Nucleus accumbens (tissue), 56 donors: ENCODE measurements at regions not wholly inside any gene's neighbourhood (a gene's known extent, or its start where the extent isn't known, plus 50 kb on each side); places are given as distances from the start of the nearest gene placed in this dataset.

Source experiments
- DNase-seq, 56 donors: peaks; one replicate each; lab custom pipeline; 2025; lab: John Stamatoyannopoulos, UW

GRCh38 chr12:68447797-68448260, 115.7 kb upstream of the MDM1 start:
- DNase-seq: no peak

GRCh38 chr12:68449196-68449595, 117.0 kb upstream of the MDM1 start:
- DNase-seq: no peak

DNA sequence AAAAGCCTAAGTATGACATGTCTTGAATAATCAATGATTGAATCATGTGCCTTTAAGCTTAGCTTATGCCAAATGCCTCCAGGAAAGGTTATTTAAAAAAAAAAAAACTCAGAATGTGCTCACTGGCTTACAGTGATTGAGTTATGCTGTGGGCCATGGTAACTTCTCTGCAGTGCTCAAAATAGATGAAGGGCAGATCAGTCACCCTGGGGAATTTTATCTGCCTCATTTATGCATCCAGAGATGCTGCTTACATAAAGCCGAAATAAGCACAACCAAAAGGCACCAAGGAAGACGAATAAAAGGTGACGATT, 118.7 kb upstream of the MDM1 start:
- no peak for DNase-seq

DNA sequence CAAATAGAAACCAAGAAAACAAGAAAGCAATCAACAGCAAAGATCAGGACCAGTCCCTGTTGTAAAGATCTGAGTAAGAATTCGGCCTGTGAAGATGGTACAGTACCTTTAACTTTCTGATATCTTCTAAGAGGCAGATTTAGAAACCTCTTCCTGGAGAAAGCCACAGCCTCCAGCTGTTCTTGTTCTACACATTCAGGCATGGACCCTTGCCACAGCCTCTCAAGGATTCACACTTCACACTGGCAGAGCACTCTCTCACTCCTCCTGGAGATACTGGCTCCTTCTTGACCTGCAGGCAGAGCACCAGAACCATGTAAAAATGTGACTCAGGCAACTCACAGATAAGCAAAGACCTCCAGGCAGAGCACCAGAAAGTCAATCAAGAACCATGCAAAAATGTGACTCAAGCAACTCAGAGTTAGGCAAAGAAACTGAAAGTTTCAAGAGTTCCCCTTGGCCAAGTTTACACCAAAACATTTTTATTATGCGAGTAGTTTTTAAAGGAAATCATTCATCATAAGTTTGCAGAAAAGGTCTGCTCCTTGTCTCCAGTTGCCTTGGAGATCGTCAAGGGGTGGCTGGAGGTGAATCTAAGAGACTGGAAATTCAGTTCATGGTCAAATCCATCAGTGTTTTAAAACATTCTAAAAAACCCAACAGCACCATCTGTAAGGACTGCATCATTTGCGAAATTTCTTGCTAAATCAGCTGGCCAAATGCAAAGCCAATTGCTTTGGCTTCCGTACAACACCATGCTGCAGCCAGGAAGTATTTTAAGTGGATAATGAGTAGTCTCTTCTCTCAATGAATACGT, 119.3 kb upstream of the MDM1 start:
- DNase-seq: peak in 3 of 56 donors; percentile 1 to 4 (median 1)

- DNase-seq: no peak
These were observed 120.0 kb upstream of the MDM1 start for GRCh38 chr12:68452078-68452715.

- DNase-seq: no peak
These were observed 121.1 kb upstream of the MDM1 start for GRCh38 chr12:68453278-68453677.

- no peak for DNase-seq
These were observed 121.7 kb upstream of the MDM1 start for GRCh38 chr12:68453876-68454275.

GRCh38 chr12:68454892-68455291, 122.7 kb upstream of the MDM1 start:
- DNase-seq: no peak

DNA sequence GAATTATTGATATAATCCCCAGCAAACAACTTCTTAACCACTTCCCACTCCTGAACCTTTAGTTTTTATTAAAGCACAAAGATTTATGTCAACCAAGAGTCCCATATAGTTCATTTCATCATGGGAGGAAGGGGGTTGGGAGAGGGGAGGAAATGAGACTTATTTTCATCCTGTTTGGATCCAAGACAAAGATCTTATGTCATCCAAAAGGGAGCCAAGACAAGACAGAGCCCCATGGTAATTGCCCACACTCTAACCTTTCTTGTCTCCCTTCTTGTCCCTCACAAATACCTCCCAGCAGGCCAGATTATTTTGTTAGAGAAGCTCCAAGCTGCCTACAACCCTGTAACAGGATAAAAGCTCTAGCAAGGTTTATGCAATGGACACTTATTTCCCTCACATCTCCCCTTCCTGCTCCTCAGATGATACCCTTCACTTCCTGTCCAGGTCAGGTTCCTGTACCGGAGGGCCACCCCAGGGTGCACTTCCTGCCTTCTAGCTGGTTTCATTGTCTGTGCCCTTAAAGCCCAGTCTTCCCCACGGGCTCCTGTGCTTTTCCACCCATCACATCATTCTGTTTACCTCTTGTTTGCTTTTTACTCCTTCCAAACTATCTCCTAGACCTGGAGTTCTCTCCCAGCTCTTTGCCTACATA, 123.7 kb upstream of the MDM1 start:
- DNase-seq: no peak

DNA sequence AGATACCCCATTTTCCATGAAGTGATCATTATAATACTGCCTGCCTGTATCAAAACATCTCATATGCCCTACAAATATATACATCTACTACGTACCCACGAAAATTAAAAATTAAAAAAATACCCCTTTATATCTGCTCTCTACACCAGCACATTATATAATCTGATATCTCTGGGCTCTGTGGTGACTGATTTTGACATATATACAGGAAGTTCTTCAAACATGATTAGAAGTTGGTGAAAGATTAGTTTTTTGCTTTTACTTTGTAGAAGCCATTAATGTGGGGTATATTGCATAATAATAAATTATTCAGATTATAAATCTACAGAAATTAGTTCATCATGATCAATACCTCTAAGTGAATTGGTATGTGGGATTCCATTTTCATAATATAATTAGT, 126.7 kb upstream of the MDM1 start:
- DNase-seq: no peak

- DNase-seq: no peak
These were observed 128.1 kb upstream of the MDM1 start for GRCh38 chr12:68460236-68460635.

GRCh38 chr12:68461645-68462044, 129.5 kb upstream of the MDM1 start:
- DNase-seq: no peak

DNA sequence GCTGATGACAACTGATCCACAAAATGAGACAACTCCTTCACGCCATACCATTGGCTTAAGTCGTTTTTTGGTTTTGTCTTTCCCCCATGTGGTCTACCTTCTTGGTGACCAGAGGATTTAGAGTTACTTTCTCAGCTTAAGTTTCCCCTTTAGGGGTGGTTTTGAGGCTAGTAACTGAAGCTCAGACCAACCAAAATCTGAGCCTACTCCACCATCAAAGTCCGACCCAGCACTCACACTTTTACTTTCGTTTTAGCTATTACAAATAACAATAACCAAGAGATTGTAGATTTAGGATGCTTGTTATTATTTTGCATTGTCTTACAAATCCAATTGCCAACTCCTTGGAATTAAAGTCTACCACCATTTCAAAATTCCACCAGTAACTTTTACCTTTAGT, 130.6 kb upstream of the MDM1 start:
- DNase-seq: no peak

- no peak for DNase-seq
These were observed 133.1 kb upstream of the MDM1 start for GRCh38 chr12:68465227-68465626.

DNA sequence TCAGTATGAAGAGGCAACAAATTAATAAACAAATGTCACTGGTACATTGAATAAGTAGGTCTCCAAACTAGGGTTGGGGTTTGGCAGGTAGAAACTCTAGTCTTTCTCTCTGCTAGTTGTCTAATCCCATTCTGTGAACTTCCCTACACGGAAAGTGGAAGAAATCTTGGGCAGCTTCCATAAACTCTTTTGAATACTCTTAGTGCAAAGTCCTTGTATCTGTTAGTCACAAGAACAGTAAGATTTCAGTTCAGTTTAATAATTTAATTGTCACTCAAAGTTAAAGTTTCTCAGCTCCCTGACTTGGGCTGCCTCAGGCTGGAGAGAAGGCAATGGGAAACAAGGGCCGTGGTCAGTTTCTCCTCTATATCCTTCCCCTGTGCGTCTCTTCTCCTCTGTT, 135.4 kb upstream of the MDM1 start:
- DNase-seq: no peak

DNA sequence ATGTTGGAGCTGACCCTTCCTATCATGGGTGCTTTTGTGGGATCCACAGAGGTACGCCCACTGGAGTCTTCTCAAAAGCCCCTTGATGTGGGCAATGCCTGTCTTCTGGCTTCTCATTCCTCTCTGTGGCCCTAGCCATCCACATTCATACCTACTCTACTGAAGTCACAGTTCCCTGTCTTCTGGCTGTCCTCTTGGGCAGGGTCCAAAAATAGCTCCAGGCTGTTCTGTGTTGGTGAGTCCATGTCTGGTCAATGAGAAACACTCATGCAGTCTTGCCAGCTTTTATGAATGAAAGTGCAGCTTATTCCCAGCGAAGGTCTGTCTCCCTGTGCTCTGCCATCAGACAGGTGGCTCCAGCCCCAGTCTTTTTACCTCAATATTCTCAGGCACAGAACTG, 135.9 kb upstream of the MDM1 start:
- DNase-seq: no peak

DNA sequence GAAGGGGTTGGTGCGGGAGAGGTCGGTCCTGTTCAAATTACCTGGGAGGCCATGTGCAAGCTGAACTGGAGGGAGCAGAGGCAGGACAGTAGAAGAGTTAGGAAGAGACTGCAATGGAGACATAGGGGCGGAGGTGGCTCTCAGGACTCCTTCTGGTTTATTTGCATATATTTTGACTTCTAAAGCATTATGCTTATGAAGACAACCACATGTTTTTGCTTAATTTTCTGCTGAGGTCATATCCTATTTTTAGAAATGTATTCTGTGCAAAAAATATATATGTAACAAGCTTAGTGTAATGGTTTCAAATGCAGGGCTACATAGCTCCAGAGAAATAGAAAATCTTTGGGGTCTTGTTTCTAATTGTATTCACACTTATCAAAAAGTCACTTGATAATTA, 137.0 kb upstream of the MDM1 start:
- DNase-seq: no peak

DNA sequence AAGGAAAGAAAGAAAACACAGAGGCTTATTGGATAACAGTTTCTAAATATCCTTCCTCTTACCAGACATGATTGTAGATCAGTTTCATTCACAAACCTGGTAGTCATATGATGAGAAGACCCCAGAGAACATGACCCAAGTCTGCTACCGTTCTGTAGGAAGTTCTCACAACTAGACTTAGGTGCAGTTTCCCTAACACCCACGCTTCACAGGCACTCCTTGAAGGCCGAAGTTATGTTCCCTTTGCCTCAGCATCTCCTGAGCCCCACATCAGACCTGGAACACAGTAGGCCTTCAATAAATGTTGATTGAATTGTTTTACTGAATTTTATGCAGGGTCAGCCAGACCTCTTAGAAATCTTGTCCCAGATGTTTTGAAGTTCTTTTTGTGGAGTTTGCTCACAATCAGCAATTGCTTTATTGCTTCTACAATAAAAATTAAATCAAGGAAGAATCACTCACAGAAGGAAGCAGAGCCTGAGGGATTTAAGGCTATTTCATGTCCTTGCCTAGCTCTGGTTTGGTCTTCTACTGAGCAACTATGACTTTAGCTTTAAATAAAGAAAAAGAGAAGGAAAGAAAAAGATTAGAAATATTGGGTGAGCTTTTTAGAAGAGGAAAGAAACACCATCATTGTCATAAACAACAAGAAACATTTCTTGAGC, 138.6 kb upstream of the MDM1 start:
- no peak for DNase-seq

DNA sequence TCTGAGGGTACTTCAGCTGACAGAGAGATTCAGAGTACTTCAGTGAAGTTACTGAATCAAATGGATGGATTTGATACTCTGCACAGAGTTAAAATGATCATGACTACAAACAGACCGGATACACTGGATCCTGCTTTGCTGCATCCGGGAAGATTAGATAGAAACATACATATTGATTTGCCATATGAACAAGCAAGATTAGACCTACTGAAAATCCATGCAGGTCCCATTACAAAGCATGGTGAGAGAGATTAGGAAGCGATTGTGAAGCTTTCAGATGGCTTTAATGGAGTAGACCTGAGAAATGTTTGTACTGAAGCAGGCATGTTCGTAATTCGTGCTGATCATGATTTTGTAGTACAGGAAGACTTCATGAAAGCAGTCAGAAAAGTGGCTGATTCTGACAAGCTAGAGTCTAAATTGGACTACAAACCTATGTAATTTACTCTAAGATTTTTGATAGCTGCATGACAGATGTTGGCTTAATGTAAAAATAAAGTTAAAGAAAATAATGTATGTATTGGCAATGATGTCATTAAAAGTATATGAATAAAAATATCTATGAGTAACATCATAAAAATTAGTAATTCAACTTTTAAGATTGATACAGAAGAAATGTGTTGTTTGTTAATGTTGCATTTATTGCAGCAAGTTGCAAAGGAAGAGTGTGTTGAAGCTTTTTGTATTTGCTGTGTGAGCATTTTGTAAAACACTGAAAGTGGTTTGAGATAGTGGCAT, 136.1 kb upstream of the RAP1B start:
- DNase-seq: no peak

- DNase-seq: no peak
These were observed 133.9 kb upstream of the RAP1B start for GRCh38 chr12:68476794-68477193.
